Activated T-helper 9 cell treated with anti-CD3 and anti-CD28 coated beads, Interleukin-2, amount 50 U/mL, for 16 hours (primary cell): ENCODE measurements at regions not wholly inside any gene's neighbourhood (a gene's known extent, or its start where the extent isn't known, plus 50 kb on each side); places are given as distances from the start of the nearest gene placed in this dataset.

ENCODE experiments used
- DNase-seq: peaks from one replicate; pipeline ENCODE4 v3.0.0-alpha.2; 2020; ENCODE audit warnings: low read depth

DNA sequence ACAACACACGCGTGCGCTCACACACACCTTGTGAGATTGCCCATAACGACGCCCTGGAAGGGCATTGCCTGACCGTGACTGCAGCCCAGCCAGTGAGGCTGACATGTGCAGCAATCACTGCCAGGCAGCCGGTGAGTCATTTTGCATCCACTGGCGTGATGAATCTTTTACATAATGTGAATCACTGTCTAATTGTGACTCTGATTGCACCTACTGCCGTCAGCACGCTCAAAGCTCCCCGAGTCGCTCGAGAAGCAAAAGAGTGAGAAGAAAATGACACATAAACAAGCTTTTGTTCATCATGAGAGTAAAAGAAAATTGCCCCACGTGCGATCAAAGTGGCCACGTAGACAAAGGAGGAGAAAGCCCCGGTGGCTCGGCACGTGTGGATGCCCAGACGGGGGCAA, 117.4 kb upstream of the PFKP start:
- peak; percentile 35 for DNase-seq

DNA sequence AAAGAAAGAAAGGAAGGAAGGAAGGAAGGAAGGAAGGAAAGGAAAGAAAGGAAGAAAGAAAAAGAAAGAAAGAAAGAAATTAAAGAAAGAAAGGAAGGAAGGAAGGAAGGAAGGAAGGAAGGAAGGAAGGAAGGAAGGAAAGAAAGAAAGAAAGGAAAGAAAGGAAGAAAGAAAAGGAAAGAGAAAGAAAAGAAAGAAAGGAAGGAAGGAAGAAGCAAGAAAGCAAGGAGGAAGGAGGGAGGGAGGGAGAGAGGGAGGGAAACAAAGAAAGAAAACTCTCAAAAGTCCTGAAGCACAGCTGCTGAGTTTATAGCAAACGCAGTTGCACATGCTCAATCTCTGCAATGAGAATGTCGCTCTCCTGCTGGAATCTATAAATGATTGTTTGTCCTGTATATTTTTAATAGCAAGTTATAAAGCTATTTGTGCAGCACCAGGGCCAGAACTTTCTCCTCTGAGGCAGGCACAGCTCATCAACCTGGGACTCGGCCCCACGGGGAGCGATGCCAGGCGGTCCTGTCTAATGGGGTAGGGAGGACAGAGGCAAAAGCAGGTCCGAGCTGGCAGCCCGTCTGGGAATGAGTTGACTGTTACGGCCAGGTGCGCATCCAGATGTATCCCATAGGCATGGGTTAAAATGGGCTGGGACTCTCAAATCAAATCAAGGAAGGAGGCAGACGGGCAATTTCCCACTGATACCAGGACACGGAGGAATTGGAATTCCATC, 118.0 kb upstream of the PFKP start:
- no peak for DNase-seq

DNA sequence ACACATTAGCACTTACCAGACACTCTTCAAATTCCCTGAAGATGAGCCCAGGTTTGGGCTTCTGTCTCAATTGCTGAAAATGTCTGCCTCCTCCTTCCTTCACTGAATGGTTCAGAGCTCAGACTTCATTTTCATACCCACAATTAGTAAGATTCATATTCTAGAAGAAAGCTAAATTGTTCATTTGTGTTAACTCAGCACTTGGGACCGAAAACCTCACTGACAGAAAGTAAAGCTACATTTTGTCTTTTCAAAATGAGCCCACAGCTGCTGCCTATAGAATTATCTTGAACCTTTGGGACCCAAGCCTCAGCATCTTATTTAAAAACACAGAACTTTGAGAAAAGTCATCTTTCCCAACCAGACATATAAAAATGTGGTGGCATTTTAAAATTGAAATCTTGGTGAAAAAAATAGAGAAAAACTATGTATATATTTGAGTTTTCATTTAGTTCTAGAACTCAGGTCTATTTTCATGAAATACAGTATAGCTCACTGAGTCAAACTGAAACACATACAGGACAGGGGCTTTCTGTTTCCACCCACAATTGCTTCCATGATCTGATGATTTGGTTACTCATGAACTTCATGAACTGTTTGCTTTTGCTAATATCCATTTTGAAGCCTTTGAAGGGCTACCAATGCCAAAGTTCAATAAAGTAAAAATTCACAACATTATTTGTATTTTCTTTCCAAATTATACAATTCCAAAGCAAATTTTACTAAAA, 119.1 kb upstream of the PFKP start:
- DNase-seq: no peak

DNA sequence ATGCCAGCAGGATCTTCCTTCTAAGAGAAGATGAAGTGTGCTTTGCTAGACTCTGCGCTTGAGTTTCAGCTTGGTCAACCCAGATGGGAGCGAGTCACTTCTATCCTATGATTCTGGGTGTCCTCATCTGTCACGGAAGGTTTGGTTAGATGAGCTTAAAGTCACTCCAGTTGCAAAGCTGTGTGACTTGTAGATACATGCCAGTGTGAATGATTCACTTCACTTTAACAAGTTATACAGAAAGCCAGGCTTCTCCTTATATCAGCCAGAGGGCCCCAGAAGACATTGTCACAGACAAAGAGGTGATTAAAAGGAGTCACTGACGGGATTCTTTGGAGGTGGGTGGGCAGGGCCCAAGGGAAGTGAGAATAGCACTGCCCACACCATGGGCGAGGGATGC, 122.6 kb upstream of the PFKP start:
- DNase-seq: no peak

DNA sequence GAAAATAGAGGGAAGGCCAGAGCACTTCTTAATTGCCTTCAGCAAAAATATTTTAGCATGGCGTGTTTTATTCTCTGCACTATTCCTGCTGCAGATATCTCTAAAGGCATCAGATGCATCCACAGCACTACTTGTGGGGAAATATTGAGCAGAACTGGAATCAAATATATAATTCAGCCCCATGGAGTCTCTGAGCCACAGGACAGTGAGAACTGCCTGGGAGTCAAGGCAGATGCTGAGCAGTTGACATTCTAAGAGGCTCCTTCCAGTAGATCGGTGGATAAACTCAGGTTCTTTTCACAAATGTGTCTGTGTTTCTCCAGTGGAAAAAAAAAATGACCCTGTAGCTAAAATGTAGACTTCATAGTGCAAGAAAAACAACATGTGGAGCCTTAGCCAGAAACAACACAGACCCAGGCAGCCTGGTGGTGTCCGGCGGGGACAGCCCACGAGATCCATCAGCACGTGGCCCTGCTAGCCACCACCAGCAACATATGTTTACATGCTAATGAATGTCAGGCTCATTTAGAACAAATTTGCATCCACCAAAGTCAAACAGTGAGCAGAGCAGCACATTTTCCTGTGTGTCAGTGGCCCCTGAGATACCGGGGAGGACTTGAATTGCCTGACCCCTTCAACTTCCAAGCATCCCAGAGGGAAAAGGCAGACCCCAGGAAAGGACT, 123.3 kb upstream of the PFKP start:
- DNase-seq: no peak

GRCh38 chr10:2942938-2943337, 124.4 kb upstream of the PFKP start:
- no peak for DNase-seq

- DNase-seq: no peak
Observed at GRCh38 chr10:2938869-2939268, 128.5 kb upstream of the PFKP start.

DNA sequence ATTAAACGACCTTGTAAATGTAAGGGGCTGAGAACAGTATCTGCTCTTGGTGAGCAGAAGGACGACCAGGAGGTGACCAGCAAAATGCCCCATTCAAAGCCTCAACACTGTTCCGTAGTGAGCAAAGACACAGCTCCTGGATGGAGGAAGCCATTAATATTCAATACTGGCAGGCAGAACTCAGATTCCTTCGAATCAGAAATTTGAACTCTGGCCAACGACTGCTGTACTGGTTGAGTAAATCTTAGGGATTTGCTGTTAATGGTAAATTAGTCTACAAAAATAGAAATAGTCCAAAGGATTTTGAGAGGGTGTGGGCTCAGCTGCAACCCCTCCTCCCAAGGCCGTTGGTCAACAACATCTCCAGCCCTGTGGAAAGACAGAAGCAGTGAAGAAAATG, 130.5 kb upstream of the PFKP start:
- DNase-seq: no peak

DNA sequence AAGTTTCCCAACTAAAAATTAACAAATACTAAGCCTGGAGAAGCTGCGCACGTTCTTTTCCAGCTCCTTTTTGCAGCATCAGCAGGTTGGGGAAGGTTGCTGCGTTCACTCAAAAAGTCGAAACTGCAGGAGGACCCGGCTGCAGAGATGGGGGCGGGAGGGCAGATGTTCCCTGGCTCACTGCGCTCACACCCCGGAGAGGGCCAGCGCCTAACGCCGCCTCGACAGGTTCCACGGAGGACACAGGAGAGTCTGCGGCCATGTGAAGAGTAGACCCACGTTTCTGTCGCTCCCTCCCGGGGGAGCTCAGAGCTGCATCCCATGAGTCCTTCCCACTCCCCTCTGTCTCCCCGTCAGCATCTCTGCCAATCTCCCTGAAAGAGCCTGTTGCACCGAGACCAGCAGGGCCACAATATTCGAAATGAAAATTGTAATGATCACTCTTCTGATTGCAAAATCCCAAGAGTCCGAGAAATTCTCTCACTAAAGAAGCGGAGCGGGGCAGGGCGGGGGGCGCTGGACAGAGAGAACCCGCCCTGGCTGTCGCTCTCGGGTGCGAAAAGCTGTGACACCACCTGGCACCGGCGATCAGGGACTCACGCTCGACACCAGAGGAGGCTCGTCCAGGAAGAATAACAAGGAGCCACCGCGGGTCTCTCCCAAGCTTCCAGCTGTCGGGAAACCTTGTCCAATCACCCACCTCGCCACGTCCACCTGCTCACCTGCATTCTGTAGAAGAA, 131.5 kb upstream of the PFKP start:
- DNase-seq: no peak

GRCh38 chr10:2933924-2934323, 133.4 kb upstream of the PFKP start:
- no peak for DNase-seq

- DNase-seq: no peak
Observed at GRCh38 chr10:2933519-2933918, 133.8 kb upstream of the PFKP start.

DNA sequence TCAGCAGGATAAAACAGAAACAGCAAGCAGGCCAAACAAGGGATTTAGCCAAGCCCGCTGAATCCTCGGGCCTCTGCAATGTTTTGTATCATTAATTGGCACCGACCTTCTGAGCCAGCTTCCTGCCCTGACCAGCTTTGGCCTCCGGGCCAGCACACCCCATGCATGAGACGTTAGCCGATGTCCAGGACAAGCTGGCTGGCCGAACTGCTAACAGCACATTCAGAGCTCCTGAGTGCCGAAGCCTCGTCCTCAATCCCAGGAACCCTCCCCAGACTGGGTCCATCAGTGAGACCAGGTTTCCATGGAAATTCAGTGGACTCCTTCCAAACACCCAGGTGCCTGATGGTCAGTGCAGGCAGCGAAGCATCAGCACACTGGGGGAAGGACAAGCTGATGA, 134.3 kb upstream of the PFKP start:
- DNase-seq: no peak

DNA sequence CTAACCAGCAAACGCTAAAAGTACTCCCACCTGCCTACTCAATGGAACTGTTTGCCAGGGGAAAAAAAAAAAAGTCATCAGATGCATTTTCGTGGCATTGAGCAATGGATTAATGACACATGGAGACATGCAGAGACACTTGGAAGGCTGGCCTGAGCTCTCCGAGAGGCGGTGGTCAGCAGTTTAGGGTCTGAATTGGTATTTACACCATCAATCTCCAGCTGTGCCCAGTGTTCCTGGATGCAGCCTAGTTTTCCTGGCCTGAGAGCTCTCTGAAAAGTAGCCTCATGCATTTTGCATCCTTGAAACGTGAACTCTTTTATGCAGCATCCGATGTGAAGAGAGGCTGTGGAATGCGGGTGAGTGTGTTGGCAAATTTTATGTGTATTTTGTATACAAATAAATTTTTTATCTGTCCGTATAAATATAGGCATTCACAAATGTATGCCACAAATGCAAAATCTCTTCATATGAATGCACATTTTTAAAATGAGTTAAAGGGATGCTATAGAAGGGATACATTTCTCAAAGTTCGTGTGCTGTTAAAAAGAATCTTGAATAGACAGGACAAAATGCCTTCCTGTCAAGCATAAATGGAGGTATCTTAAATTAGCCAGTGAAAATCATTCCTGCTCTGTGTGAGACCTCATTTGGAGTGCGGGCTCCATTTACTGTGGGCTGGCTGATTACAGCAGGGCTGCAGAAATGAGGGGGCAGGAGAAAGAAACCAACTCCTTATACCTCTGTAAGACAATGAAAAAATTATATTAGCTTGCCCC, 137.7 kb upstream of the PFKP start:
- DNase-seq: no peak

- DNase-seq: peak; percentile 36
Observed at GRCh38 chr10:2927958-2928840, 139.1 kb upstream of the PFKP start.

GRCh38 chr10:2926918-2927660, 140.3 kb upstream of the PFKP start:
- no peak for DNase-seq

DNA sequence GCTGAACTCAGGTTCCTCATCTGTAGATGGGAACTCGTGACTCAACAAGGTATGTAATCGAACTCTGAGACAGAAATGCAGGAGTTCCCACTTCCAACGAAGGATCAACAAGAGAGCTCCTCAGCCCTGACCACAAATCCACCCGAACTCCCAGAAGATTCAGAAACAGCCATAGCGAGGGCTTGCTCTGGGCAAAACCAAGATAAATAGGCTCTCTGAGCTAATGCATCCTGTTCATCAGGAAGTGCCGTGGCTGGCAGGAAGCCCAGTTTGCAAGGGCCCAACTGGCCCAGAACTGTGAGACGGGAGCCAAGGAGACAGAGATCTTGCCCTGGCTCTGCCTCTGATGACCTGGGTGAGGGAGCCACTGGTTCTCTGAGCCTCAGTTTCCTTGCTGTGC, 141.7 kb upstream of the PFKP start:
- DNase-seq: no peak

GRCh38 chr10:2924431-2924830, 142.9 kb upstream of the PFKP start:
- no peak for DNase-seq

- no peak for DNase-seq
Observed at GRCh38 chr10:2921956-2922680, 145.2 kb upstream of the PFKP start.

DNA sequence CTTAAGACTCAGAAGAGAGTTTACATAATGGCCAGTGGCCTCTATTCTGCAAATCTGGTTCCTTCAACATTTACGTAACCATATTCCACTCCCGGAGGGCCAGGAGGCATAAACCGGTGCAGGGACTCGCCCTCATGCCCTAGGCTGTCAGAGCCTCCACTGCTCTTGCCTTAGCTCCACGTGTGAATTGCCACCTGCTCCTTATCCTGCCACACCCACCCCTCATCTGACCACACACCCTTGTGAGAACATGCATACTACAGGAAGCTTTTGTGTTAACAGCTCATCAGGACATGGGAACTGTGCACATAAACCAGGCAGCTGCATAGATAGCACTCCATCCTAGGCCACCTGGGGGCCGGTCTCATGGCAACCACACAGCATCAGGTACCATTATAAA, 146.7 kb upstream of the PFKP start:
- DNase-seq: no peak
